CD8-positive, alpha-beta memory T cell (primary cell): ENCODE measurements at regions not wholly inside any gene's neighbourhood (a gene's known extent, or its start where the extent isn't known, plus 50 kb on each side); places are given as distances from the start of the nearest gene placed in this dataset.
"Not testable (repeated sequence)": the region's sequence is repeated elsewhere in the genome, so short reads cannot be mapped to it uniquely, and the experiment has no call there.

Experiments
- CTCF ChIA-PET: fragments of 350-600 bp; sonication (Branson Sonifier 250); formaldehyde crosslinking; loops from one replicate; lab custom pipeline; 2021; ENCODE audit warnings: antibody characterized with exemption; lab: Charles Lee
- POLR2A ChIA-PET: fragments of 350-600 bp; sonication (Branson Sonifier 250); formaldehyde crosslinking; loops from one replicate; lab custom pipeline; 2021; ENCODE audit warnings: antibody characterized with exemption; lab: Charles Lee
- DNase-seq, 5 donors: peaks; one replicate each; pipeline versions ENCODE4 v3.0.0 to v3.0.0-alpha.2; 2020 to 2022; ENCODE audit warnings: mixed read lengths in 1 of 5
- H3K27ac ChIP-seq: one replicate; pipeline ENCODE4 v1.7.0; 2013; ENCODE audit warnings: low read depth, mild to moderate bottlenecking, low read length, moderate library complexity
- H3K27me3 ChIP-seq: 2 replicates; pipeline ENCODE4 v1.7.0; 2013; ENCODE audit warnings: low read length, mild to moderate bottlenecking; ENCODE audit not compliant: insufficient read depth, poor library complexity, severe bottlenecking
- H3K36me3 ChIP-seq: 2 replicates; pipeline ENCODE4 v1.7.0; 2013; ENCODE audit warnings: mild to moderate bottlenecking, low read length, moderate library complexity; ENCODE audit not compliant: insufficient read depth
- H3K4me1 ChIP-seq: 2 replicates; pipeline ENCODE4 v1.7.0; 2013; ENCODE audit warnings: mild to moderate bottlenecking, low read length, moderate library complexity; ENCODE audit not compliant: insufficient read depth
- H3K4me3 ChIP-seq: 2 replicates; pipeline ENCODE4 v1.7.0; 2013; ENCODE audit warnings: mild to moderate bottlenecking, low read length
- H3K9me3 ChIP-seq: 2 replicates; pipeline ENCODE4 v1.7.0; 2013; ENCODE audit warnings: mild to moderate bottlenecking, low read length
- H3K27ac Mint-ChIP-seq, 8 donors: one replicate each; pipeline ENCODE4 v1.8.0; 2020 to 2021; ENCODE audit warnings: mixed read lengths in 8 of 8, mild to moderate bottlenecking in 6 of 8, inconsistent platforms in 3 of 8, moderate library complexity in 3 of 8
- H3K27me3 Mint-ChIP-seq, 2 donors: one replicate each; pipeline ENCODE4 v1.8.0; 2020 to 2021; ENCODE audit warnings: mixed read lengths in 2 of 2, mild to moderate bottlenecking in 1 of 2, moderate library complexity in 1 of 2
- H3K36me3 Mint-ChIP-seq, 3 donors: one replicate each; pipeline ENCODE4 v1.8.0; 2020 to 2021; ENCODE audit warnings: mixed read lengths in 3 of 3, inconsistent platforms in 1 of 3, mild to moderate bottlenecking in 1 of 3
- H3K4me1 Mint-ChIP-seq, 3 donors: one replicate each; pipeline ENCODE4 v1.8.0; 2020 to 2021; ENCODE audit warnings: mixed read lengths in 3 of 3, inconsistent platforms in 1 of 3, mild to moderate bottlenecking in 1 of 3
- H3K4me3 Mint-ChIP-seq, 7 donors: one replicate each; pipeline ENCODE4 v1.8.0; 2020 to 2021; ENCODE audit warnings: mixed read lengths in 7 of 7, mild to moderate bottlenecking in 6 of 7, moderate library complexity in 4 of 7, inconsistent platforms in 2 of 7
- H3K9me3 Mint-ChIP-seq, 5 donors: one replicate each; pipeline ENCODE4 v1.8.0; 2020 to 2022; ENCODE audit warnings: mixed read lengths in 5 of 5, mild to moderate bottlenecking in 3 of 5, moderate library complexity in 2 of 5, inconsistent platforms in 1 of 5

DNA sequence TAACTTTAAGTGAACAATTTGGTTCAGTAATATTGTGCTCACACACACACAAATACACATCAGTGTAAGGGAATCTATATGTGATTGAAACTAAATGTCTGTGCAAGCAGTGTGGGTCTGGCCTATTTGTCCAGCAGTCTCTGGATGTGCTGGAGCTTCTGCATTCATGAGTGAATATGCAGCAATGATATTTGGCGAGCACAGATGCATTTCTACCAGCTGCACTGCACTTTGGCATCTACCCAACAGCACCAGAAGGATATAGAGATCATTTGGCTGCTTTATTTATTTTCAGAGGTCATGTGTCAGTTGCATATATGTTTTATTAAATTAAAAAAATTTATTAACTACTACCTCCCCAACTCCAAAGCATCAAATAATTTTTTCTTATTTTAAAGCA lies 613.4 kb upstream of the NR3C2 start:
- ChIA-PET CTCF (no interaction called here), POLR2A (no interaction called here)
- no peaks in the 10 kb centered on the region for H3K4me1 ChIP-seq
- H3K4me3 ChIP-seq, result no peak overlapping the region
- no peak overlapping the region for H3K27ac Mint-ChIP-seq
- H3K27me3 Mint-ChIP-seq, result no peaks in the 10 kb centered on the region
- H3K36me3 Mint-ChIP-seq, result no peaks in the 10 kb centered on the region
- no peak overlapping the region for H3K27ac ChIP-seq
- H3K9me3 ChIP-seq, result no peaks in the 10 kb centered on the region
- H3K27me3 ChIP-seq, result no peaks in the 10 kb centered on the region
- H3K4me3 Mint-ChIP-seq, result no peak overlapping the region
- DNase-seq, result no peak
- no peaks in the 10 kb centered on the region for H3K36me3 ChIP-seq
- H3K9me3 Mint-ChIP-seq, result peaks cover 0 to 3% (median 0%) of the 10 kb centered on the region in 5 donors
- no peaks in the 10 kb centered on the region for H3K4me1 Mint-ChIP-seq

DNA sequence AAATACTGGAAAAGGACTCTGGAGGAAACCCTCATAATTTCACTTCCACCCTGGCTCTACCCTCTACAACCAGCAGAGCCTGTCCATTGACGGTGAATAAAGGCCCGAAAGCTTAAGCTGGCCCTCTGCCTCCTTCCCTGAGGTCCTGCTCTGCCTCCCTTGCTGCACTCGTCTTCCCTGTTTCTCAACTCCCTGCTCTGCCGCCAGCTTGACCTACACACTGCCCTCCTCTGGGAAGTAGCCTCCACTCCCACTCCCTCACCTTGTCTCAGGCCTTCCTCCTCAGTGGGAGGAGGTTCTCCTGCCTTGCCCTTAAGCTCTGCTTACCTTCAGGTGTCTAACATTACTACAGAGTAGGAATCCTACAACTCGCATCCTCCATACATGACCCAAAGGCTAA lies 608.6 kb upstream of the NR3C2 start:
- Histone ChIP-seq H3K36me3 (no peaks in the 10 kb centered on the region), H3K4me3 (no peak overlapping the region), H3K27ac (no peak overlapping the region), H3K27me3 (no peaks in the 10 kb centered on the region), H3K4me1 (no peaks in the 10 kb centered on the region), H3K9me3 (no peaks in the 10 kb centered on the region)
- no peaks in the 10 kb centered on the region for H3K9me3 Mint-ChIP-seq
- no peak overlapping the region for H3K4me3 Mint-ChIP-seq
- POLR2A ChIA-PET, result no interaction called here
- no peaks in the 10 kb centered on the region for H3K36me3 Mint-ChIP-seq
- DNase-seq, result no peak
- no peaks in the 10 kb centered on the region for H3K4me1 Mint-ChIP-seq
- H3K27ac Mint-ChIP-seq, result peak overlapping the region in 1 of 8 donors; percentile 81
- peaks cover 0 to 3% of the 10 kb centered on the region in 2 donors for H3K27me3 Mint-ChIP-seq
- CTCF ChIA-PET, result no interaction called here

DNA sequence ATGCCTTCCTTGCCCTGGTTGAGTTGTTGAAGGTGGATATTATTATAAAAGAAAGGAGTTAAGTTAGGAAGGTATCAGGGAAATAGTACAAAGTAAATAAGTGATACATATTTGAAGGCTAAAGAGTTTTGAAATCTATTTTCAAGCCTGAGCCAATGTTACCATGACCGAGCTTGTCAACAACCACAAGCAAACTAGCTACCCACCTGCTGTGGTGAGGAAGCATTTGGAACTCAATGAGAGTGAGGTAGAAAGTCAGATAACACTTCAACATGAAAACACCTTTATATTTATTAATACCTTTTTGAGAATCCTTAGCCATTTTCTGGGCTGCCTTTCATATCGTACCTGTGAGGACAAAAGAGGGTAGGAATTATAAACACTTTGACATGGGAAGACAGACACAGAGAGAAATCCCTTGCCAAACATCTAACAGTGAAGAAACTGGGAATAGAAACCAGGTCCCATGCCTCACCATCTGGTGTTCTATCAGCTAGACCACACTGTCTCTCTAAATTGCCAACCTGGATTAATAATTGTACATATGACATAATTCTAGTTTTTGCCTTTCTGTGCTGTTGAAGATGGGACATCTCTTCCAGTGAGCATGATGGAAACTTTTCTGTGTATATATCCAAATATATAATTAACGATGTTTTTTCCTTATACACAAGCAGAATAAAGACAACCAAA lies 606.4 kb upstream of the NR3C2 start:
- DNase-seq, result no peak
- Histone ChIP-seq H3K36me3 (no peaks in the 10 kb centered on the region), H3K4me3 (no peak overlapping the region), H3K27ac (no peak overlapping the region), H3K27me3 (no peaks in the 10 kb centered on the region), H3K4me1 (no peaks in the 10 kb centered on the region), H3K9me3 (no peaks in the 10 kb centered on the region)
- ChIA-PET POLR2A (no interaction called here), CTCF (no interaction called here)
- no peaks in the 10 kb centered on the region for H3K4me1 Mint-ChIP-seq
- peaks cover 0 to 7% of the 10 kb centered on the region in 2 donors for H3K27me3 Mint-ChIP-seq
- no peak overlapping the region for H3K27ac Mint-ChIP-seq
- H3K36me3 Mint-ChIP-seq, result no peaks in the 10 kb centered on the region
- H3K4me3 Mint-ChIP-seq, result no peak overlapping the region
- no peaks in the 10 kb centered on the region for H3K9me3 Mint-ChIP-seq

DNA sequence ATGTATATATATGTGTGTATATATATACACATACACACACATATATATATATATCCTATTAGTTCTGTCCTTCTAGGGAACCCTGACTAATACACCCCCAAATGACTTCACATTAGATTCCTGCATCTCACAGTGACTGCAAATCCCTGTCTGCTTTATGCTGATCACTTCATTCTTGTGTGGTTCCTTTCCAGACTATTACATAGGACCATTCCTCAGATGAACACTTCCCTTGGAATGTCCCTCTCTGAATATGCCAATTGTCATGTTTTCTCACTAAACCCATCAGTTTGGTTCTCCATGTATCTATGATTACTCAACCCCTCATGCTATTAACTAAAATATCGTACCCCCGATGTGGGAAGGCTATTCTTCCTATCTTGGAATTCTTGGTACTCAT lies 605.2 kb upstream of the NR3C2 start:
- POLR2A ChIA-PET, result no interaction called here
- H3K9me3 ChIP-seq, result no peaks in the 10 kb centered on the region
- H3K27ac ChIP-seq, result no peak overlapping the region
- Mint-ChIP-seq H3K27ac (peak overlapping the region in 1 of 8 donors; percentile 67), H3K27me3 (peaks cover 0 to 7% of the 10 kb centered on the region in 2 donors), H3K4me1 (no peaks in the 10 kb centered on the region), H3K36me3 (no peaks in the 10 kb centered on the region), H3K4me3 (no peak overlapping the region), H3K9me3 (no peaks in the 10 kb centered on the region)
- no peaks in the 10 kb centered on the region for H3K4me1 ChIP-seq
- H3K36me3 ChIP-seq, result no peaks in the 10 kb centered on the region
- no peaks in the 10 kb centered on the region for H3K27me3 ChIP-seq
- CTCF ChIA-PET, result no interaction called here
- DNase-seq, result no peak
- no peak overlapping the region for H3K4me3 ChIP-seq

DNA sequence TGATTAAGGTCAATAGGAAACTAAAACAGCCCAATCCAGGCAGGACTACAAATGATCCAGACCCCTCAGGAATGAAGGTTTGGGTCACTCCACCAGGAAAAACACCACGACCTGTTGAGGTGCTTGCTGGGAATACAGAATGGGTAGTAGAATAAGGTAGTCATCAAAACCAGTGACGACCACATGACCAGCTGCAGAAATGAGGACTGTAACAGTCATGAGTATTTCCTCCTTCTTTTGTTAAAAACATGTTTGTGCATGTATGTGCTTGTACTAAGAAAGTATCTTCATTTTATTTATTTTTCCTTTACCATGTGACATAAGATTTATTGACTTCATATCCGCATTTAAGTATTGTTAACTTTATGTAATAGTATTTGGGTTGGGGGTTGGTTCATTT lies 603.5 kb upstream of the NR3C2 start:
- Histone ChIP-seq H3K4me1 (no peaks in the 10 kb centered on the region), H3K36me3 (no peaks in the 10 kb centered on the region), H3K9me3 (no peaks in the 10 kb centered on the region), H3K27ac (no peak overlapping the region), H3K27me3 (no peaks in the 10 kb centered on the region), H3K4me3 (no peak overlapping the region)
- Mint-ChIP-seq H3K9me3 (peaks cover 0 to 2% (median 0%) of the 10 kb centered on the region in 5 donors), H3K4me3 (no peak overlapping the region), H3K4me1 (no peaks in the 10 kb centered on the region), H3K27ac (no peak overlapping the region), H3K27me3 (peaks cover 0 to 7% of the 10 kb centered on the region in 2 donors), H3K36me3 (no peaks in the 10 kb centered on the region)
- ChIA-PET CTCF (no interaction called here), POLR2A (no interaction called here)
- no peak for DNase-seq

DNA sequence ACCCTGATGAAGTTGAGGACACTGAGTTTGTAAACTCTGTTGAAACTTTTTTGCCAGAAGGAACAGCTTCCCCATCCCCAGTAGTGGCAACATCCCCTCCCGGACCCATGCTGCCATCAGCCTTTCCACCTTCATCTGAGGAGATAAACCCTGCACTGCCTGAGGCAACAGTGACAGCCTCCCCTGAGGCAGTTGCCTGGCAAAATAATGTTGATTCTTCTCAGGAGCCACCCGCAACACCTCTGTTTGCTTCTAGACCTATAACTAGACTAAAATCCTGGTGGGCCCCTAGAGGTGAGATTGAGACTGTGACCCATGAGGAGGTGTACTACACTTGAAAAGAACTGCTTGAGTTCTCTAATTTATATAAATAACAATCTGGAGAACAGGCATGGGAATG lies 597.6 kb upstream of the NR3C2 start:
- H3K27ac Mint-ChIP-seq, H3K4me1 ChIP-seq, H3K36me3 Mint-ChIP-seq, H3K27me3 Mint-ChIP-seq, H3K9me3 ChIP-seq, H3K27me3 ChIP-seq, H3K4me1 Mint-ChIP-seq, CTCF ChIA-PET, H3K36me3 ChIP-seq, H3K27ac ChIP-seq, DNase-seq, H3K4me3 ChIP-seq, POLR2A ChIA-PET, H3K4me3 Mint-ChIP-seq, H3K9me3 Mint-ChIP-seq: not testable (repeated sequence)

DNA sequence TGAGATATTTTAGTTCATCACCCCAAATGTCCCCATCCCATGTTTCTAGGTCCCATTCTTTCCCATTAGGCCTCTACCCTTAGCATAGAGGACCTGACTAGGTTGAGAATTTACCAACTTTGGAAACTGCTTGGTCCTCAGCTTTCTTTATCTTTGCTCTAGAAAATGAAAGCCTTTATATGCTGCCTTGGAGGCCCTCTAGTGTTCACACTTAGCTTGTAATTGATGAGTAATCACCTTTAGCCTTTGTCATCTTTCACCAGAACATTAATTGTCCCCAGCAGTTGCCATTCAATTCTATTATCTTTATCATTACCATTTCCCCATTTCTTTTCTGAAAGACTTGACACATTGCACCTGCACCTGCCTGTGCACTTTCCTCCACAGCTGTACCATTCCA lies 589.2 kb upstream of the NR3C2 start:
- Mint-ChIP-seq H3K4me3 (no peak overlapping the region), H3K36me3 (no peaks in the 10 kb centered on the region), H3K27me3 (peaks cover 0 to 4% of the 10 kb centered on the region in 2 donors), H3K4me1 (no peaks in the 10 kb centered on the region), H3K27ac (no peak overlapping the region), H3K9me3 (no peaks in the 10 kb centered on the region)
- ChIA-PET POLR2A (no interaction called here), CTCF (no interaction called here)
- no peaks in the 10 kb centered on the region for H3K27me3 ChIP-seq
- no peak overlapping the region for H3K4me3 ChIP-seq
- no peak overlapping the region for H3K27ac ChIP-seq
- H3K36me3 ChIP-seq, result no peaks in the 10 kb centered on the region
- no peaks in the 10 kb centered on the region for H3K9me3 ChIP-seq
- no peak for DNase-seq
- no peaks in the 10 kb centered on the region for H3K4me1 ChIP-seq

DNA sequence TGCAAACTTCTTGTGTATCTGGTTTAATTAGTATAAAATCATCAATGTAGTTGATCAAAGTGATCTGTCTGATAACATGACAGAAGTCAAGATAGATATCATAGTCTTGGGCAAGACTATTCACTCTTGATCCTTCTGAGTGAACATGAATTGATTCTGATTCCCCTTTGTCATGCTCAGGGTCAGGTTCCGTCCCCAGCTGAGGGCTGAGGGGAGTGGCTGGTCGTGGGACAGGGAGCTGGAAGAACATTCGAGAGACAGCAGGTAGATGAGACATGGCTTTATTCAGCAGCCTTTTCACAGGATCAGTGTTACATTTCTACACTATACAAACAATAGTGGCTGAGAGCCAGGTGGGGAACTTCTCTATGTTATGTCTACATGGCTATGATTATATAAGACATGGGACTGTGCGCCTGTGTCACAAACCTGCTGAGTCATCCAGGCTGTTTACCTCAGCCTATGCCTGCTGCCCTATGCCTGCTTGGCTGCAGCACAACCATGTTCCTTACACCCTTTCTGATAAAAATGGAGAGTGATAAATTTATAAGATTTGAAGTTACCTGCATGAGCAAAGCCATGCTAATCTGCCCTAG lies 586.9 kb upstream of the NR3C2 start:
- ChIA-PET POLR2A (no interaction called here), CTCF (no interaction called here)
- no peaks in the 10 kb centered on the region for H3K27me3 ChIP-seq
- H3K9me3 ChIP-seq, result no peaks in the 10 kb centered on the region
- no peak overlapping the region for H3K27ac ChIP-seq
- Mint-ChIP-seq H3K4me3 (no peak overlapping the region), H3K27ac (no peak overlapping the region), H3K9me3 (no peaks in the 10 kb centered on the region), H3K4me1 (no peaks in the 10 kb centered on the region), H3K27me3 (peaks cover 0 to 3% of the 10 kb centered on the region in 2 donors), H3K36me3 (no peaks in the 10 kb centered on the region)
- H3K4me3 ChIP-seq, result no peak overlapping the region
- H3K4me1 ChIP-seq, result no peaks in the 10 kb centered on the region
- DNase-seq, result no peak
- H3K36me3 ChIP-seq, result no peaks in the 10 kb centered on the region
